HepG2 (cell line): ENCODE measurements at regions not wholly inside any gene's neighbourhood (a gene's known extent, or its start where the extent isn't known, plus 50 kb on each side); places are given as distances from the start of the nearest gene placed in this dataset.

Experiments
- ARNTL ChIP-seq: sonication (generic); formaldehyde crosslinking; IDR thresholded peaks from 2 replicates; pipeline ENCODE4 v1.4.0; 2020; ENCODE audit warnings: mild to moderate bottlenecking, missing genetic modification reagents
- DMAP1 ChIP-seq: IDR thresholded peaks from 2 replicates; pipeline ENCODE4 v1.6.1; 2016
- EEA1 ChIP-seq: sonication (generic); formaldehyde crosslinking; IDR thresholded peaks from 2 replicates; pipeline ENCODE4 v1.5.1; 2020; ENCODE audit warnings: mild to moderate bottlenecking, missing genetic modification reagents, borderline replicate concordance
- KDM5B ChIP-seq: sonication (generic); formaldehyde crosslinking; IDR thresholded peaks from 2 replicates; pipeline ENCODE4 v1.4.0; 2020; ENCODE audit warnings: missing genetic modification reagents, mild to moderate bottlenecking, borderline replicate concordance
- MTF2 ChIP-seq: sonication (generic); formaldehyde crosslinking; IDR thresholded peaks from 2 replicates; pipeline ENCODE4 v1.5.0; 2020; ENCODE audit warnings: missing genetic modification reagents, borderline replicate concordance
- MYNN ChIP-seq: sonication (generic); formaldehyde crosslinking; IDR thresholded peaks from 2 replicates; pipeline ENCODE4 v1.4.0; 2020; ENCODE audit warnings: mild to moderate bottlenecking, low read depth, missing genetic modification reagents
- SMARCE1 ChIP-seq: fragments of 450-650 bp; IDR thresholded peaks from 2 replicates; pipeline ENCODE4 v1.6.1; 2017; ENCODE audit warnings: borderline replicate concordance
- SP1 ChIP-seq, 2 experiments: fragments of 450-650 bp in 1 of 2; sonication (generic) in 1 of 2; formaldehyde crosslinking in 1 of 2; IDR thresholded peaks; 2 replicates each; pipeline versions ENCODE4 v1.4.0 to v1.6.1; 2016 to 2020; ENCODE audit warnings: missing genetic modification reagents in 1 of 2
- ZFP1 ChIP-seq: IDR thresholded peaks from 2 replicates; pipeline ENCODE4 v1.6.1; 2016
- ZNF253 ChIP-seq: sonication (generic); formaldehyde crosslinking; IDR thresholded peaks from 2 replicates; pipeline ENCODE4 v1.8.0; 2022; ENCODE audit warnings: mild to moderate bottlenecking, missing genetic modification reagents, borderline replicate concordance
- ZNF331 ChIP-seq: sonication (generic); formaldehyde crosslinking; IDR thresholded peaks from 2 replicates; pipeline ENCODE4 v1.4.0; 2020; ENCODE audit warnings: missing genetic modification reagents
- ZNF446 ChIP-seq: sonication (generic); formaldehyde crosslinking; IDR thresholded peaks from 2 replicates; pipeline ENCODE4 v1.5.0; 2020; ENCODE audit warnings: mild to moderate bottlenecking, missing genetic modification reagents
- ZNF772 ChIP-seq: sonication (generic); formaldehyde crosslinking; IDR thresholded peaks from 2 replicates; pipeline ENCODE4 v1.5.0; 2020; ENCODE audit warnings: mild to moderate bottlenecking, missing genetic modification reagents
- ZNF891 ChIP-seq: sonication (generic); formaldehyde crosslinking; IDR thresholded peaks from 2 replicates; pipeline ENCODE4 v1.5.0; 2020; ENCODE audit warnings: mild to moderate bottlenecking, missing genetic modification reagents
- ZSCAN12 ChIP-seq: sonication (generic); formaldehyde crosslinking; IDR thresholded peaks from 2 replicates; pipeline ENCODE4 v1.9.0; 2021; ENCODE audit warnings: mild to moderate bottlenecking, missing genetic modification reagents
- TF ChIP-seq, protein P1 (sequence below): sonication (generic); formaldehyde crosslinking; IDR thresholded peaks from 2 replicates; pipeline ENCODE4 v1.4.0; 2020; ENCODE audit warnings: mild to moderate bottlenecking, missing genetic modification reagents
- TF ChIP-seq, protein P2 (sequence below): IDR thresholded peaks from 2 replicates; pipeline ENCODE4 v1.6.1; 2012; ENCODE audit warnings: low read length, improper control_type of control experiment
- TF ChIP-seq, protein P3 (sequence below): IDR thresholded peaks from 2 replicates; pipeline ENCODE4 v1.6.1; 2016; ENCODE audit warnings: low read depth, control low read depth
- TF ChIP-seq, protein P4 (sequence below): sonication (generic); formaldehyde crosslinking; conservative IDR thresholded peaks from 2 replicates; pipeline ENCODE4 v1.4.0; 2020; ENCODE audit warnings: missing genetic modification reagents

DNA sequence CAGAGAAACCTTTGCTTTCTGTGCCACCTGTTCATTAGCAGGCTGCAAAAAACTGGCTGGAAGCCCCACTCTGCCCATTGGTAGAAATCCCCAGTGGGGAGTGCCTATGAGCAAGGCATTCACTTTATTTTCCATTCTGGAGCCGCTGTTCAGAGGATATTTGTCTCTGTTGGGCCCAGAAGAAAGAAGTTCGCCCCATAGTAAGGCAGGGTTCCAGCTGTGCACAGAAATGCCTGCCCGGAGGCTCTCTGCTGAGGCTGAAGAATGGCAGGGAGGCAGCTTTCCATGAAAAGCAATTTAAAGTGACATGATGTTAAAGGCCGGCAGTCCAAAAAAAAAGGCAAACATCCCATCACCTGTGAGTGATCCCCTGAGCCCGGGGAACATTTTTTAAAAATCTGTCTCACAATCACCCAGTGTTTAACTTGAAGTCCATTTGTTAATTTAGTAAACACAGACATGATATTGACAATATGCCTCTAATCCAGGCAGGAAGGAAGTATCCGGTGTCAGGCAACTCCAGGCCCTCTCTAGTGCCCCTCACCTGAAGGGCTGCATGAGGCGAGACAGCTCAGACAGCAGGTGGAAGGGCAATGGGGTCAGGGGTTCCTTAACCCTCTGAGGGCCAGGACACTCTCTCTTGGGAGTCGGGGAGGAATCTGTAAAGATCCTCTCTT, 265.1 kb upstream of the SIX2 start (continued):
- TF ChIP-seq, protein P1, sequence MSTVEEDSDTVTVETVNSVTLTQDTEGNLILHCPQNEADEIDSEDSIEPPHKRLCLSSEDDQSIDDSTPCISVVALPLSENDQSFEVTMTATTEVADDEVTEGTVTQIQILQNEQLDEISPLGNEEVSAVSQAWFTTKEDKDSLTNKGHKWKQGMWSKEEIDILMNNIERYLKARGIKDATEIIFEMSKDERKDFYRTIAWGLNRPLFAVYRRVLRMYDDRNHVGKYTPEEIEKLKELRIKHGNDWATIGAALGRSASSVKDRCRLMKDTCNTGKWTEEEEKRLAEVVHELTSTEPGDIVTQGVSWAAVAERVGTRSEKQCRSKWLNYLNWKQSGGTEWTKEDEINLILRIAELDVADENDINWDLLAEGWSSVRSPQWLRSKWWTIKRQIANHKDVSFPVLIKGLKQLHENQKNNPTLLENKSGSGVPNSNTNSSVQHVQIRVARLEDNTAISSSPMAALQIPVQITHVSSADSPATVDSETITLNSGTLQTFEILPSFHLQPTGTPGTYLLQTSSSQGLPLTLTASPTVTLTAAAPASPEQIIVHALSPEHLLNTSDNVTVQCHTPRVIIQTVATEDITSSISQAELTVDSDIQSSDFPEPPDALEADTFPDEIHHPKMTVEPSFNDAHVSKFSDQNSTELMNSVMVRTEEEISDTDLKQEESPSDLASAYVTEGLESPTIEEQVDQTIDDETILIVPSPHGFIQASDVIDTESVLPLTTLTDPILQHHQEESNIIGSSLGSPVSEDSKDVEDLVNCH (CRISPR knock-in tag) = no peak
- TF ChIP-seq DMAP1 (CRISPR knock-in tag) (no peak; the same call in 1 of the 2 replicates), ZSCAN12 (CRISPR knock-in tag) (no peak), ZNF891 (0 out of 2 replicates have a peak, but pooled peaks have one; percentile 41), SMARCE1 (no peak), SP1 (IDR thresholded peaks at IDR 0.05) (no peak), SP1 (CRISPR knock-in tag; IDR thresholded peaks at IDR 0.05) (peak; percentile 42; the same call in 1 of the 2 replicates), MYNN (CRISPR knock-in tag) (no peak), ZNF331 (CRISPR knock-in tag) (peak; percentile 88), KDM5B (CRISPR knock-in tag) (peak; percentile 41; the same call in 1 of the 2 replicates), ZNF772 (CRISPR knock-in tag) (no peak), ZFP1 (0 out of 2 replicates have a peak, but pooled peaks have one; percentile 59), ZNF446 (CRISPR knock-in tag) (no peak), MTF2 (no peak), ZNF253 (CRISPR knock-in tag) (no peak), EEA1 (no peak), ARNTL (peak; percentile 77; the same call in 1 of the 2 replicates)
- TF ChIP-seq, protein P2, sequence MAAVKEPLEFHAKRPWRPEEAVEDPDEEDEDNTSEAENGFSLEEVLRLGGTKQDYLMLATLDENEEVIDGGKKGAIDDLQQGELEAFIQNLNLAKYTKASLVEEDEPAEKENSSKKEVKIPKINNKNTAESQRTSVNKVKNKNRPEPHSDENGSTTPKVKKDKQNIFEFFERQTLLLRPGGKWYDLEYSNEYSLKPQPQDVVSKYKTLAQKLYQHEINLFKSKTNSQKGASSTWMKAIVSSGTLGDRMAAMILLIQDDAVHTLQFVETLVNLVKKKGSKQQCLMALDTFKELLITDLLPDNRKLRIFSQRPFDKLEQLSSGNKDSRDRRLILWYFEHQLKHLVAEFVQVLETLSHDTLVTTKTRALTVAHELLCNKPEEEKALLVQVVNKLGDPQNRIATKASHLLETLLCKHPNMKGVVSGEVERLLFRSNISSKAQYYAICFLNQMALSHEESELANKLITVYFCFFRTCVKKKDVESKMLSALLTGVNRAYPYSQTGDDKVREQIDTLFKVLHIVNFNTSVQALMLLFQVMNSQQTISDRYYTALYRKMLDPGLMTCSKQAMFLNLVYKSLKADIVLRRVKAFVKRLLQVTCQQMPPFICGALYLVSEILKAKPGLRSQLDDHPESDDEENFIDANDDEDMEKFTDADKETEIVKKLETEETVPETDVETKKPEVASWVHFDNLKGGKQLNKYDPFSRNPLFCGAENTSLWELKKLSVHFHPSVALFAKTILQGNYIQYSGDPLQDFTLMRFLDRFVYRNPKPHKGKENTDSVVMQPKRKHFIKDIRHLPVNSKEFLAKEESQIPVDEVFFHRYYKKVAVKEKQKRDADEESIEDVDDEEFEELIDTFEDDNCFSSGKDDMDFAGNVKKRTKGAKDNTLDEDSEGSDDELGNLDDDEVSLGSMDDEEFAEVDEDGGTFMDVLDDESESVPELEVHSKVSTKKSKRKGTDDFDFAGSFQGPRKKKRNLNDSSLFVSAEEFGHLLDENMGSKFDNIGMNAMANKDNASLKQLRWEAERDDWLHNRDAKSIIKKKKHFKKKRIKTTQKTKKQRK = no peak
- TF ChIP-seq, protein P3, sequence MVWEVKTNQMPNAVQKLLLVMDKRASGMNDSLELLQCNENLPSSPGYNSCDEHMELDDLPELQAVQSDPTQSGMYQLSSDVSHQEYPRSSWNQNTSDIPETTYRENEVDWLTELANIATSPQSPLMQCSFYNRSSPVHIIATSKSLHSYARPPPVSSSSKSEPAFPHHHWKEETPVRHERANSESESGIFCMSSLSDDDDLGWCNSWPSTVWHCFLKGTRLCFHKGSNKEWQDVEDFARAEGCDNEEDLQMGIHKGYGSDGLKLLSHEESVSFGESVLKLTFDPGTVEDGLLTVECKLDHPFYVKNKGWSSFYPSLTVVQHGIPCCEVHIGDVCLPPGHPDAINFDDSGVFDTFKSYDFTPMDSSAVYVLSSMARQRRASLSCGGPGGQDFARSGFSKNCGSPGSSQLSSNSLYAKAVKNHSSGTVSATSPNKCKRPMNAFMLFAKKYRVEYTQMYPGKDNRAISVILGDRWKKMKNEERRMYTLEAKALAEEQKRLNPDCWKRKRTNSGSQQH (CRISPR knock-in tag) = no peak
- TF ChIP-seq, protein P4, sequence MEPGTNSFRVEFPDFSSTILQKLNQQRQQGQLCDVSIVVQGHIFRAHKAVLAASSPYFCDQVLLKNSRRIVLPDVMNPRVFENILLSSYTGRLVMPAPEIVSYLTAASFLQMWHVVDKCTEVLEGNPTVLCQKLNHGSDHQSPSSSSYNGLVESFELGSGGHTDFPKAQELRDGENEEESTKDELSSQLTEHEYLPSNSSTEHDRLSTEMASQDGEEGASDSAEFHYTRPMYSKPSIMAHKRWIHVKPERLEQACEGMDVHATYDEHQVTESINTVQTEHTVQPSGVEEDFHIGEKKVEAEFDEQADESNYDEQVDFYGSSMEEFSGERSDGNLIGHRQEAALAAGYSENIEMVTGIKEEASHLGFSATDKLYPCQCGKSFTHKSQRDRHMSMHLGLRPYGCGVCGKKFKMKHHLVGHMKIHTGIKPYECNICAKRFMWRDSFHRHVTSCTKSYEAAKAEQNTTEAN (CRISPR knock-in tag) = peak; percentile 74; the same call in 1 of the 2 replicates
